ENCODE measurements at regions not wholly inside any gene's neighbourhood (a gene's known extent, or its start where the extent isn't known, plus 50 kb on each side); places are given as distances from the start of the nearest gene placed in this dataset.

DNA sequence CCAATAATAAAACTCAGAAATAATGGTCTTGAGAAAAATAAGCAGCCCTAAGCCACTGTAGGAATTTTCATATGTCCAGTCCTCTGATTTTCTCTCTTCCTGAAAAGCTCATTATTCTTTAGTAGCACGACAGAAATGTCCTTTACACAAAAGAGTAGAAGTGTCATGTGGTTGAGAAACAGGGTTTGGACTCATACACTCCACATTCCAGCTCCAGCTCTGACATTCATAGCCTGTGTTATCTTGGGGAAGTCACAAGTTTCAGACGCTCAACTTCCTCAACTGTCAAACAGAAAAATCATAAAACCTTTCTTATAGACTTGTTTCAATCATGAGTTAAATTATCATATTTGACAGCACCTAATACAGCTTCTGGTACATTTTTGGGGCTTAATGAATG lies 511.5 kb downstream of the TNS1 start:
- H3K4me3 ChIP-seq (ENCODE audit: low read depth in 1 of 5, low read length in 5 of 5): no peak overlapping the region
- H3K27ac ChIP-seq (ENCODE audit: low read depth, low read length): no peak overlapping the region
- H3K9me3 ChIP-seq (ENCODE audit: control insufficient read depth in 5 of 5, low read length in 5 of 5): no peaks in the 10 kb centered on the region
- no peaks in the 10 kb centered on the region for H3K4me1 ChIP-seq (ENCODE audit: control insufficient read depth in 5 of 5, insufficient read depth in 5 of 5, low read length in 5 of 5)
- no peaks in the 10 kb centered on the region for H3K27me3 ChIP-seq (ENCODE audit: control insufficient read depth in 5 of 5, insufficient read depth in 4 of 5, low read length in 5 of 5)
- H3K9ac ChIP-seq (ENCODE audit: low read length in 5 of 5): no peak overlapping the region
- no peaks in the 10 kb centered on the region for H3K36me3 ChIP-seq (ENCODE audit: control insufficient read depth in 5 of 5, insufficient read depth in 5 of 5, low read length in 5 of 5)

DNA sequence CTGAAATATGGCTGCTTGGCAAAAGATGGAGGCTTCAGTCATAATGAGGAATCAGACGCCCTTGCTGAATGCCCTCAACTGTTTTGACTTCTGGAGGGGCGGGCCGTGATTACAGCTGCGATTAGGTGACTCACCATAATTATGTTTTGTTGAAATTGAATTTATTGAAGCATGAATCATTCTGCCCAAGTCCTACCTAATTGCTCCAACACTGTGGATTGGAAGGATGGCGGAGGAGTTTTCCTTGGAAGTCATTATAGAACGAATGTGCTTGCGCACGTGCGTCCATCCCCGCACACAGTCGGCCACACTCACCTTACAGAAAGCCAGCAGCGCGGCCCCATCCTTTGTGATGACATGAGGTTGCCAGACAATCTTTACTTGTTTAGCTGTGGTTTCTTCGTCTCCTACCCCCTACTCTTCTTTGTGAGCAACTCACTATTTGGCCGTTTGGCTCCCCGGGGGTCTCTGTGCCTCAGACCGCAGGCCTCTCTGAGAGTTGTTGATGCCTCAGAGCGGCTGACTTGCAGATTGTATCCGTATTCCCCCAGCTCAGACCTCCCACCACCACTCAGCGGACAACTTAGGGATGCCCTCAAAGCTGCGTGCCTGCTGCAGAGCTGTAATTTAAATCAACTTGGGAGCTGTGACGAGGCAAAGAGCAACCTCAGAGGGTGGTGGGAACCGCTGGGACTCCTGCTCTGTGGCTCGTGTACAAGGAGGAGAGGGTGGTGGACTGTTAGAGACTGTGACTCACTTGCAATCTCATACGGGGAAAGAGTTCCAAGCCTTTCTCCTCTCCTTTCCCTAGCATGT lies 513.4 kb downstream of the TNS1 start:
- no peak overlapping the region for H3K9ac ChIP-seq (ENCODE audit: low read length in 5 of 5)
- no peaks in the 10 kb centered on the region for H3K9me3 ChIP-seq (ENCODE audit: control insufficient read depth in 5 of 5, low read length in 5 of 5)
- no peaks in the 10 kb centered on the region for H3K27me3 ChIP-seq (ENCODE audit: control insufficient read depth in 5 of 5, insufficient read depth in 4 of 5, low read length in 5 of 5)
- H3K36me3 ChIP-seq (ENCODE audit: control insufficient read depth in 5 of 5, insufficient read depth in 5 of 5, low read length in 5 of 5): no peaks in the 10 kb centered on the region
- no peak overlapping the region for H3K27ac ChIP-seq (ENCODE audit: low read depth, low read length)
- no peak overlapping the region for H3K4me3 ChIP-seq (ENCODE audit: low read depth in 1 of 5, low read length in 5 of 5)
- no peaks in the 10 kb centered on the region for H3K4me1 ChIP-seq (ENCODE audit: control insufficient read depth in 5 of 5, insufficient read depth in 5 of 5, low read length in 5 of 5)

DNA sequence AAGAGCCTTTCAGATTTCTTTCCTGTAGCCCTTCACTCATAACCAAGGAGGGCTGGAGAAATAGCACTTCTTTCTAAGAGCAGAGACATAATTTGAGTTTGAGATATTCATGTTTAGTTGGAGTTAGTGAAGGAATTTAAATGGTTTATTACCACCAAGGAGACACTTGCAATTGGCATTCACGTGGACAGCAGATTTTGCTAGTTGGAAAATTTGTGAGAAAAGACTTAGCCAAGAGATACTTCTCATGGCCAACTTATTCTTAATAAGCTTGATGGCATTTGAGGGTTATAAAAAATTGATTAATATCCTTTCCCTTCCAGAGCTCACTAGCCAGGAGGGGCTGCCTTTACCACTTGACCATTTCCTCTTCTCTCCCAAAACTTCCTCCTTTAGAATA lies 518.7 kb downstream of the TNS1 start:
- no peak overlapping the region for H3K4me3 ChIP-seq (ENCODE audit: low read depth in 1 of 5, low read length in 5 of 5)

DNA sequence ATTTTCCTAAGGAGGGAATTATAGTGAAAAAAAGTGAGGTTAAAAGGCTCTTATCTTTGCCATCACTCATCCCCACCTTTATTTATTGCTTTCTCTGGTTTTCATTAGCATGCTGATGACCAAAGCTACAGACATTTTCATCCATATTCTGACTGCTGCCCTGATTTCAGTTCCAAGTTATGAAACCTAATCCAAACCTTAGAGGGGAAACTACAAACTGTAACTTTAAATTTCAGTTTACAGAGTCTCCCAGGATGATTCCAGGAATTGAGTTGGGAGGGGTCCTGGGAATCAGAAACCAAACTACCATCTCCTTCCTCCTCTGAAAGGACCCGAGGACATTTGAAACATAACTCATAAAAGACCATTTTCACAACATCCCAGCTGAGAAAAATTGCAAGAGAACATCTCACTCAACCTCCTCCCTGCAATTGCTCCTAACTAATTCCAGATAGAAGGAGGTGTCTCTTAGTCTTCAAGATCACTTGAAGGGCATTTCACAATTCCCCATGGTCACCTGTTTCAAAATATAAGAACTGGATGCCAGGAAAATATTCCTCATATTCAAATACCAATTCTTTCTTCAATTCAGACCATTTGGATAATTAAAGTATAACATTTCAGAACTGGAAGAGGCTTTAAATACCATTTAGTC lies 520.6 kb downstream of the TNS1 start:
- no peak overlapping the region for H3K9ac ChIP-seq (ENCODE audit: low read length in 5 of 5)
- no peaks in the 10 kb centered on the region for H3K36me3 ChIP-seq (ENCODE audit: control insufficient read depth in 5 of 5, insufficient read depth in 5 of 5, low read length in 5 of 5)
- peaks cover 0 to 6% (median 0%) of the 10 kb centered on the region in 5 donors for H3K4me1 ChIP-seq (ENCODE audit: control insufficient read depth in 5 of 5, insufficient read depth in 5 of 5, low read length in 5 of 5)
- no peaks in the 10 kb centered on the region for H3K9me3 ChIP-seq (ENCODE audit: control insufficient read depth in 5 of 5, low read length in 5 of 5)
- no peak overlapping the region for H3K4me3 ChIP-seq (ENCODE audit: low read depth in 1 of 5, low read length in 5 of 5)
- H3K27ac ChIP-seq (ENCODE audit: low read depth, low read length): no peak overlapping the region
- H3K27me3 ChIP-seq (ENCODE audit: control insufficient read depth in 5 of 5, insufficient read depth in 4 of 5, low read length in 5 of 5): no peaks in the 10 kb centered on the region

More for the DNA sequence above, 518.7 kb downstream of the TNS1 start:
- H3K27ac ChIP-seq (ENCODE audit: low read depth, low read length): no peak overlapping the region
- H3K27me3 ChIP-seq (ENCODE audit: control insufficient read depth in 5 of 5, insufficient read depth in 4 of 5, low read length in 5 of 5): no peaks in the 10 kb centered on the region
- no peaks in the 10 kb centered on the region for H3K36me3 ChIP-seq (ENCODE audit: control insufficient read depth in 5 of 5, insufficient read depth in 5 of 5, low read length in 5 of 5)
- H3K9ac ChIP-seq (ENCODE audit: low read length in 5 of 5): no peak overlapping the region
- no peaks in the 10 kb centered on the region for H3K9me3 ChIP-seq (ENCODE audit: control insufficient read depth in 5 of 5, low read length in 5 of 5)
- peaks cover 0 to 1% (median 0%) of the 10 kb centered on the region in 5 donors for H3K4me1 ChIP-seq (ENCODE audit: control insufficient read depth in 5 of 5, insufficient read depth in 5 of 5, low read length in 5 of 5)

DNA sequence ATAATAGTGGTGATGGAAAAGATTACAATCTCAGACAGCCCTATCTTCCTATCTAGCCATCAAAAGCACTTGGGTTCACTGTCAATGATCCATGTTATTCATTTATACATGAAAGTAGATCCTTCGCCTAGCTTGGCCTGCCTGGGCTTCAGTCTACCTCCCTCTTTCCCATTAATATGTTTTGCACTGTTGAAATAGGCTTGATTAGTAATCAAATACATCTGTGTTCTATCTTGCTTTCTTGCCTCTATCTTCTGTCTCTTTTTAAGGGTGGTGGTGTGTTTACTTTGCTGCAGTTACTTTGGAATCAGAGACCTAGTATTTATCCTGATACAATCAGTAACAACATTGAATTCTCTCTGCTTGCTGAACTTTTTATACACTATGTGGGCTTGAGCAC lies 521.2 kb downstream of the TNS1 start:
- H3K4me1 ChIP-seq (ENCODE audit: control insufficient read depth in 5 of 5, insufficient read depth in 5 of 5, low read length in 5 of 5): peaks cover 0 to 6% (median 0%) of the 10 kb centered on the region in 5 donors
- H3K9ac ChIP-seq (ENCODE audit: low read length in 5 of 5): no peak overlapping the region
- H3K4me3 ChIP-seq (ENCODE audit: low read depth in 1 of 5, low read length in 5 of 5): no peak overlapping the region
- H3K27ac ChIP-seq (ENCODE audit: low read depth, low read length): no peak overlapping the region
- no peaks in the 10 kb centered on the region for H3K36me3 ChIP-seq (ENCODE audit: control insufficient read depth in 5 of 5, insufficient read depth in 5 of 5, low read length in 5 of 5)
- H3K27me3 ChIP-seq (ENCODE audit: control insufficient read depth in 5 of 5, insufficient read depth in 4 of 5, low read length in 5 of 5): no peaks in the 10 kb centered on the region
- H3K9me3 ChIP-seq (ENCODE audit: control insufficient read depth in 5 of 5, low read length in 5 of 5): no peaks in the 10 kb centered on the region

DNA sequence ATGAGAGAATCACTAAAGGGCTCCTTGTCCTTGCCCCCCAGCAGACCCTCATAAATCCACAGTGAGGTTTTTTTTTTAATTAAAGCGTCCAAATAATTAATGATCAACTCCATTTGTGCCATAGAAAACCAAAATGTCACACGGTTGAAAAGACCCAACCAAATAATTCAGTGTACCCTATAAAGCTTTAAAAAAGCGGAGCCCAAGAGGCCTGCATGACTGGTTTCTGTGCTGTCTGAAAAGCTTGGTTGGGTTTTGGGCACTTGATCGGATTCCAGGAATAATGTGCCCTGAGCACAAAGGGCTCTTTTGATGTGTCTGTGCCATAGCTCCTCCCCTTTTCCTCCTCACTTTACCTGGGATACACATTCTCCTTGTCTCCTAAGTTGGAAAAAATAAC lies 523.2 kb downstream of the TNS1 start:
- H3K4me1 ChIP-seq (ENCODE audit: control insufficient read depth in 5 of 5, insufficient read depth in 5 of 5, low read length in 5 of 5): peaks cover 0 to 6% (median 0%) of the 10 kb centered on the region in 5 donors
- H3K27ac ChIP-seq (ENCODE audit: low read depth, low read length): no peak overlapping the region
- no peak overlapping the region for H3K4me3 ChIP-seq (ENCODE audit: low read depth in 1 of 5, low read length in 5 of 5)
- H3K9ac ChIP-seq (ENCODE audit: low read length in 5 of 5): no peak overlapping the region
- no peaks in the 10 kb centered on the region for H3K9me3 ChIP-seq (ENCODE audit: control insufficient read depth in 5 of 5, low read length in 5 of 5)
- H3K27me3 ChIP-seq (ENCODE audit: control insufficient read depth in 5 of 5, insufficient read depth in 4 of 5, low read length in 5 of 5): no peaks in the 10 kb centered on the region
- no peaks in the 10 kb centered on the region for H3K36me3 ChIP-seq (ENCODE audit: control insufficient read depth in 5 of 5, insufficient read depth in 5 of 5, low read length in 5 of 5)

DNA sequence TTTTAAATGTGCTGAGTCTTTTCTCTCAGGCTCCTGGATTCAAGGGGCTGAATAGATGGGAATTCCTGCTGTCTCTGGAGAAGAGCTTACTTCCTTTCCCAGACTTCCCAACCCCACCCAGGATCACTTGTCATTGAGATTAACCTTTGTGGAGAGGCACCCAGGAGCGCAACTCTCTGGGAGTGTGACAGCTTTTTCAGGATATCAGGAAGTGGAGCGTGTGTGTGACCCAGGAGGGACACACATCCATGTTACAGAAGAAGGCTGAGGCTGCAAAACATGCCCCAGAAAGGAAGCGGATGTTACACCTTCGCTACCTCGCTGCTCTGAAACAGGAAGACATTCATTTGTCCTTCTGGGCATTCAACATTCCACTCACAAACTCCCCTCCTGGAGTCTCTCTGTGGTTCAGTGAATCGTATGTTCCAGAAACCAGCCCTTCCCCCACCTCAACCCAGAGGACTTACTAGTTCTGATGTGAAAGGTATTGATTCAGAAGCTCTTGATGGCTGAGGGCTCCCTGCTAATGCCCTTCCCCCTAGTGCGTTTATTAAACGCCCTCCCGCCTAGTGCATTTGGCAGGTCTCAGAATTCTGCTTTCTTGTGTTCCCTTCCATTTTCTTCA lies 523.9 kb downstream of the TNS1 start:
- Histone ChIP-seq H3K27me3 (ENCODE audit: control insufficient read depth in 5 of 5, insufficient read depth in 4 of 5, low read length in 5 of 5) (no peaks in the 10 kb centered on the region), H3K9ac (ENCODE audit: low read length in 5 of 5) (no peak overlapping the region), H3K4me3 (ENCODE audit: low read depth in 1 of 5, low read length in 5 of 5) (no peak overlapping the region), H3K36me3 (ENCODE audit: control insufficient read depth in 5 of 5, insufficient read depth in 5 of 5, low read length in 5 of 5) (no peaks in the 10 kb centered on the region), H3K27ac (ENCODE audit: low read depth, low read length) (no peak overlapping the region), H3K9me3 (ENCODE audit: control insufficient read depth in 5 of 5, low read length in 5 of 5) (no peaks in the 10 kb centered on the region), H3K4me1 (ENCODE audit: control insufficient read depth in 5 of 5, insufficient read depth in 5 of 5, low read length in 5 of 5) (peaks cover 0 to 6% (median 0%) of the 10 kb centered on the region in 5 donors)

DNA sequence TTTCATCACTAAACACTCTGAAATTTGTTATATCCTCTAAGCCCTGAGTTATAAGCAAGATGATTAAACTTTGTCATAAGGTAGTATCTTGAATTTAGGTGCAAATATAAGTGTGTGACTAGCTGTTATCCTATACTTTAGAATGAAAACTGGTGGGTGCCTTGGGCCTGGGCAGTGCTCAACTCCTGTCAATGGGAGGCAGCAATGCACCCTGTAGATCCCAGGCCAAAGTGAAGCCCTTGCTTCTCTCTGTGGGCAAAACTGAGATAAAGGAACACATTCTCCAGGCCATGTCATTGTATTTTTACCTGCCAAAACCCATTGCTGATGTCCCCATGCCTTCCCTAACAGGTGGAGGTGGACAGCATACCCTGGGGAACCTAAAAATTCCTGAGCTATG lies 525.2 kb downstream of the TNS1 start:
- no peak overlapping the region for H3K9ac ChIP-seq (ENCODE audit: low read length in 5 of 5)

DNA sequence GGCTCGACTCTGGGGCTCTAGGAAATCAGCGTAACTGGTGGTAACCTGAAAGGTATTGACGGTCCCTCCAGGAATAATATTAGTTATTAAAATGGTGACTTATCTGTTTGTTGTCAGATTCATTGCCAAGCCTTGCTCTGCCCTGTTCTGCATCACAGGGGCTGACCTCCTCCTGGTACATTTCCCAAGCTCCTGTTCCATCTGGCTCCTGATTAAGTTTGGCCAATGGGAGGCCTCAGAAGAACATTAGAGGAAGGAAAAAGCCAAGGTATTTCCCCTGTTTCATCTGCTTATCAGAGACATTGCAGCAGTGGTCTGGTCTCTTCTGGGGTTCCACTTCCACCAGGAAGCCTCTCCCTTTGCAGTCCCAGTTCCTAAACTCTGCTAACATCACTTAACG lies 527.0 kb downstream of the TNS1 start:
- Histone ChIP-seq H3K27ac (ENCODE audit: low read depth, low read length) (no peak overlapping the region), H3K36me3 (ENCODE audit: control insufficient read depth in 5 of 5, insufficient read depth in 5 of 5, low read length in 5 of 5) (no peaks in the 10 kb centered on the region), H3K4me1 (ENCODE audit: control insufficient read depth in 5 of 5, insufficient read depth in 5 of 5, low read length in 5 of 5) (peaks cover 0 to 6% (median 0%) of the 10 kb centered on the region in 5 donors), H3K27me3 (ENCODE audit: control insufficient read depth in 5 of 5, insufficient read depth in 4 of 5, low read length in 5 of 5) (no peaks in the 10 kb centered on the region), H3K9me3 (ENCODE audit: control insufficient read depth in 5 of 5, low read length in 5 of 5) (no peaks in the 10 kb centered on the region), H3K9ac (ENCODE audit: low read length in 5 of 5) (no peak overlapping the region), H3K4me3 (ENCODE audit: low read depth in 1 of 5, low read length in 5 of 5) (no peak overlapping the region)

More for the DNA sequence above, 525.2 kb downstream of the TNS1 start:
- no peak overlapping the region for H3K4me3 ChIP-seq (ENCODE audit: low read depth in 1 of 5, low read length in 5 of 5)
- no peak overlapping the region for H3K27ac ChIP-seq (ENCODE audit: low read depth, low read length)
- no peaks in the 10 kb centered on the region for H3K36me3 ChIP-seq (ENCODE audit: control insufficient read depth in 5 of 5, insufficient read depth in 5 of 5, low read length in 5 of 5)
- no peaks in the 10 kb centered on the region for H3K9me3 ChIP-seq (ENCODE audit: control insufficient read depth in 5 of 5, low read length in 5 of 5)
- no peaks in the 10 kb centered on the region for H3K27me3 ChIP-seq (ENCODE audit: control insufficient read depth in 5 of 5, insufficient read depth in 4 of 5, low read length in 5 of 5)
- H3K4me1 ChIP-seq (ENCODE audit: control insufficient read depth in 5 of 5, insufficient read depth in 5 of 5, low read length in 5 of 5): peaks cover 0 to 6% (median 0%) of the 10 kb centered on the region in 5 donors

DNA sequence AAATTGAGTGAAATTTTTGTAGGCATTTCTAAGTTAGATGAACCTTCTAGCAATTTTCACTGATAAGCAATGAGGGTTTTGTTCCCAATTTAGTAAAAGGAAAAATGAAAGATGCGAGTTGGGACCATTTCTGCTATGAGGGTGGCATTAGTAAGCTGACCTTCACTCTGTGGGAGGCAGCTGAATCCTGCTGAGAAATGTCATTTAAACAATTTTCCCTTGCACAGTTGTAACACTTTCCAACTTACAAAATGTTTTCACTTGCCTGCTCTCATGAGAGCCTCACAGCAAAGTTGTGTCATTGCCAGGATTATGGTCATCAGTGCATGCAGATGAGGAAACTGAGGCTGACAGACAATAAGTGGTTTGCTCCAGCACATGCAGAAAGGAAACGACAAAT lies 527.7 kb downstream of the TNS1 start:
- H3K4me1 ChIP-seq (ENCODE audit: control insufficient read depth in 5 of 5, insufficient read depth in 5 of 5, low read length in 5 of 5): peaks cover 0 to 6% (median 0%) of the 10 kb centered on the region in 5 donors
- H3K27ac ChIP-seq (ENCODE audit: low read depth, low read length): no peak overlapping the region
- no peak overlapping the region for H3K4me3 ChIP-seq (ENCODE audit: low read depth in 1 of 5, low read length in 5 of 5)
- no peaks in the 10 kb centered on the region for H3K9me3 ChIP-seq (ENCODE audit: control insufficient read depth in 5 of 5, low read length in 5 of 5)
- no peaks in the 10 kb centered on the region for H3K27me3 ChIP-seq (ENCODE audit: control insufficient read depth in 5 of 5, insufficient read depth in 4 of 5, low read length in 5 of 5)
- H3K36me3 ChIP-seq (ENCODE audit: control insufficient read depth in 5 of 5, insufficient read depth in 5 of 5, low read length in 5 of 5): no peaks in the 10 kb centered on the region
- H3K9ac ChIP-seq (ENCODE audit: low read length in 5 of 5): no peak overlapping the region
